Activated CD4-positive, alpha-beta memory T cell treated with anti-CD3 and anti-CD28 coated beads for 36 hours (primary cell): ENCODE measurements at regions not wholly inside any gene's neighbourhood (a gene's known extent, or its start where the extent isn't known, plus 50 kb on each side); places are given as distances from the start of the nearest gene placed in this dataset.
A peak's percentile ranks its signal among the peaks of the same experiment; 100 is the strongest.

ENCODE experiments used
- CTCF ChIA-PET: fragments of 350-600 bp; sonication (Branson Sonifier 250); formaldehyde crosslinking; loops from one replicate; lab custom pipeline; 2021; ENCODE audit warnings: antibody characterized with exemption, inconsistent platforms; lab: Charles Lee
- POLR2A ChIA-PET: fragments of 350-600 bp; sonication (Branson Sonifier 250); formaldehyde crosslinking; loops from one replicate; lab custom pipeline; 2021; ENCODE audit warnings: antibody characterized with exemption; lab: Charles Lee
- DNase-seq: peaks from one replicate; pipeline ENCODE4 v3.0.0-alpha.2; 2020
- H3K27ac Mint-ChIP-seq: one replicate; pipeline ENCODE4 v1.8.0; 2021; ENCODE audit warnings: mixed read lengths
- H3K27me3 Mint-ChIP-seq: one replicate; pipeline ENCODE4 v1.8.0; 2021; ENCODE audit warnings: mixed read lengths
- H3K36me3 Mint-ChIP-seq: one replicate; pipeline ENCODE4 v1.8.0; 2021; ENCODE audit warnings: mixed read lengths
- H3K4me1 Mint-ChIP-seq: one replicate; pipeline ENCODE4 v1.8.0; 2021; ENCODE audit warnings: low read depth, mixed read lengths
- H3K4me3 Mint-ChIP-seq: one replicate; pipeline ENCODE4 v1.8.0; 2021; ENCODE audit warnings: mild to moderate bottlenecking, mixed read lengths
- H3K9me3 Mint-ChIP-seq: one replicate; pipeline ENCODE4 v1.8.0; 2021; ENCODE audit warnings: mixed read lengths
- intact Hi-C: fragments of 100-400 bp; cut with micrococcal nuclease; formaldehyde crosslinking; loops from one replicate; pipeline ENCODE4 v1.15.1; 2023

- no peak overlapping the region for H3K27ac Mint-ChIP-seq
- no peaks in the 10 kb centered on the region for H3K4me1 Mint-ChIP-seq
- CTCF ChIA-PET: no interaction called here
- peaks cover 8% of the 10 kb centered on the region for H3K9me3 Mint-ChIP-seq
- POLR2A ChIA-PET: no interaction called here
- no peak overlapping the region for H3K4me3 Mint-ChIP-seq
- no peak for DNase-seq
- no peaks in the 10 kb centered on the region for H3K36me3 Mint-ChIP-seq
- intact Hi-C loops: no loop called here
- no peaks in the 10 kb centered on the region for H3K27me3 Mint-ChIP-seq
These were observed 161.6 kb downstream of the FBXO15 start for GRCh38 chr18:73985855-73986625.

DNA sequence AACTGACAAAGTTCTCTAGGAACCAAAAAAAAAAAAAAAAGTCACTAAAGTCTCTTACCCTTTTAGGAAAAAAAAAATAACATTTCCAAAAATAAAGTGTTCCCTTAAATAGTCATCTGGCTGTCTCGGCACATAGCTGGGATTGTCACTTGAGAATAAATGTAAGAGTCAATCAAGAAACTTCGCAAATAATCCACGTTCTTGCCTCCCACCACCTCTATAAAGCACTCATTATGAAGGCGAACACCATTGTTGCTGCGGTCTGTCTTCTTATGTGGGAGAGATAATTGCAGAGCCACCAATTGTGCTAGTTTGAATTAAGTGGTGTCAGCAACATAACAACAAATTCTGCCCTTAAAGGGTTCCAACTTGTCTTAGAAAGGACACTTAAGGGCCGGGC is 163.7 kb downstream of the FBXO15 start:
- no peaks in the 10 kb centered on the region for H3K27me3 Mint-ChIP-seq
- no peak overlapping the region for H3K27ac Mint-ChIP-seq
- intact Hi-C loops: no loop called here
- no peak overlapping the region for H3K4me3 Mint-ChIP-seq
- DNase-seq: no peak
- no peaks in the 10 kb centered on the region for H3K36me3 Mint-ChIP-seq
- ChIA-PET CTCF (no interaction called here), POLR2A (no interaction called here)
- H3K9me3 Mint-ChIP-seq: peaks cover 8% of the 10 kb centered on the region
- H3K4me1 Mint-ChIP-seq: no peaks in the 10 kb centered on the region

GRCh38 chr18:73983496-73983895 is 164.1 kb downstream of the FBXO15 start:
- H3K4me1 Mint-ChIP-seq: no peaks in the 10 kb centered on the region
- CTCF ChIA-PET: no interaction called here
- no peak for DNase-seq
- intact Hi-C loops: no loop called here
- H3K27me3 Mint-ChIP-seq: no peaks in the 10 kb centered on the region
- peaks cover 8% of the 10 kb centered on the region for H3K9me3 Mint-ChIP-seq
- no peaks in the 10 kb centered on the region for H3K36me3 Mint-ChIP-seq
- H3K4me3 Mint-ChIP-seq: no peak overlapping the region
- H3K27ac Mint-ChIP-seq: no peak overlapping the region
- POLR2A ChIA-PET: no interaction called here

DNA sequence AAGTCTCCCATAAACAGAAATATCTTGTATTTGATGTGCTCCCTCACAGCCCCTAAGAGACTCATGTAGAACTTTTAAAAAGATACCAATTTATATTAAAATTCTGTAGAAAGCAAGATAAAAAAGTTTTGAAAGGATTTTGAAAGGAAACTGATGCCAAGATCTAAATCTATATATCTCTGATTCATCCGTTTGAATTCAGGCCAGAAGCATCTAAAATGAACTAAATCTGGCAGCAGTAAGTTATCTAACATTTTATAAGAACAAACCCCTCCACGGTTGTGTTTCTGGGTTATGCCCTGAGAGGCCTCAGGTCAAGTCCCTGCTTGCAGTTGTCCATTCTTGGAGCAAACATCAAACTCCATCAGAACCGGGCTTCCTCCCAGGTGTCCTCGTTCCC is 165.8 kb downstream of the FBXO15 start:
- intact Hi-C loops: no loop called here
- POLR2A ChIA-PET: no interaction called here

GRCh38 chr18:73980289-73980979 is 167.2 kb downstream of the FBXO15 start:
- H3K4me3 Mint-ChIP-seq: no peak overlapping the region
- ChIA-PET POLR2A (no interaction called here), CTCF (no interaction called here)
- intact Hi-C loops: no loop called here
- H3K36me3 Mint-ChIP-seq: no peaks in the 10 kb centered on the region
- H3K4me1 Mint-ChIP-seq: no peaks in the 10 kb centered on the region
- no peaks in the 10 kb centered on the region for H3K27me3 Mint-ChIP-seq
- no peak overlapping the region for H3K27ac Mint-ChIP-seq
- no peaks in the 10 kb centered on the region for H3K9me3 Mint-ChIP-seq
- no peak for DNase-seq

More for the DNA sequence above, 165.8 kb downstream of the FBXO15 start:
- no peaks in the 10 kb centered on the region for H3K36me3 Mint-ChIP-seq
- H3K4me3 Mint-ChIP-seq: no peak overlapping the region
- no peak for DNase-seq
- H3K27ac Mint-ChIP-seq: no peak overlapping the region
- H3K9me3 Mint-ChIP-seq: no peaks in the 10 kb centered on the region
- no peaks in the 10 kb centered on the region for H3K4me1 Mint-ChIP-seq
- CTCF ChIA-PET: no interaction called here
- no peaks in the 10 kb centered on the region for H3K27me3 Mint-ChIP-seq

DNA sequence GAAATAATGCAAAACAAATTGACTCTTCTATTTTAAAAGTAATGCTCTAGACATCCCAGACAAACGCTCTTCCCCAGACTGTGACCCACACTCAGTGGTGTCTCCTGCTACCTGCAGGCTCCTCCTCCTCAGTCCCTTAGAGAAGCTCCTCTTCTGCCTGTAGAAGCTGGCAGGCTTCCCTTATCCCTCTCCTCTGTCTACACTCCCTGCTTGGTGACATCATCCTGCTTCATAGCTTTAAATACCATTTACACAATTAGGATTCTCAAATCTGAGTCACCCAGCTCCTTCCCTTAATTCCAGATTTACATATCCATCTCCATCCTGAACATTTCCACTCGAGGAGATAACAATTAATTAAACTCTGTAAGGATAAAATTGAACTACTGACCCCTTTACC is 167.9 kb downstream of the FBXO15 start:
- no peaks in the 10 kb centered on the region for H3K27me3 Mint-ChIP-seq
- H3K36me3 Mint-ChIP-seq: no peaks in the 10 kb centered on the region
- H3K27ac Mint-ChIP-seq: no peak overlapping the region
- ChIA-PET POLR2A (no interaction called here), CTCF (no interaction called here)
- intact Hi-C loops: no loop called here
- no peaks in the 10 kb centered on the region for H3K4me1 Mint-ChIP-seq
- DNase-seq: no peak
- no peak overlapping the region for H3K4me3 Mint-ChIP-seq
- H3K9me3 Mint-ChIP-seq: no peaks in the 10 kb centered on the region

- DNase-seq: no peak
- Mint-ChIP-seq H3K4me1 (no peaks in the 10 kb centered on the region), H3K27me3 (peaks cover 8% of the 10 kb centered on the region), H3K36me3 (no peaks in the 10 kb centered on the region), H3K4me3 (no peak overlapping the region), H3K9me3 (no peaks in the 10 kb centered on the region), H3K27ac (no peak overlapping the region)
- intact Hi-C loops: no loop called here
- CTCF ChIA-PET: no interaction called here
- POLR2A ChIA-PET: no interaction called here
These were observed 171.2 kb downstream of the FBXO15 start for GRCh38 chr18:73976433-73976832.

DNA sequence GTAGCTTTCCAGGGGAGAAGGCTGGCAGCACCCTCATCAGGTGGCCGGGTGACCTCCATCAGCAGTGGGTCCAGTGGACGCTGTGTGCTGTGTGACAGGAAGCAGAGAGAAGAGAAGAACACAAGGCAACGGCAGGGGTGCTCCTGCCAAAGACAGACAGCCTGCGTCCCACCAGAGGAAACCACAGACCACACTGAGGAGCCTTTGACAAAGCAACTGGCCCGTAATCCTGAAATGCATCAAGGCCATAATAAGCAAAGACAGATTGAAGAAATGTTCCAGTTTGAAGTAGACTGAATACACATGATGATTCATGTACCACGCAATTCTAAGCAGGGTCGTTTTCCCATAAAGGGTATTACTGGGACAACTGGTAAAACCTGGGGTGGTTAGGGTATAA is 172.4 kb downstream of the FBXO15 start:
- peak; percentile 26 for DNase-seq
- no peak overlapping the region for H3K27ac Mint-ChIP-seq
- H3K4me3 Mint-ChIP-seq: no peak overlapping the region

GRCh38 chr18:73973972-73974371 is 173.7 kb downstream of the FBXO15 start:
- no peaks in the 10 kb centered on the region for H3K36me3 Mint-ChIP-seq
- peaks cover 8% of the 10 kb centered on the region for H3K27me3 Mint-ChIP-seq
- H3K4me1 Mint-ChIP-seq: no peaks in the 10 kb centered on the region
- DNase-seq: no peak
- intact Hi-C loops: no loop called here
- no peak overlapping the region for H3K27ac Mint-ChIP-seq
- ChIA-PET CTCF (no interaction called here), POLR2A (no interaction called here)
- no peak overlapping the region for H3K4me3 Mint-ChIP-seq
- no peaks in the 10 kb centered on the region for H3K9me3 Mint-ChIP-seq

More for the DNA sequence above, 172.4 kb downstream of the FBXO15 start:
- ChIA-PET CTCF (no interaction called here), POLR2A (no interaction called here)
- intact Hi-C loops: no loop called here
- Mint-ChIP-seq H3K4me1 (no peaks in the 10 kb centered on the region), H3K9me3 (no peaks in the 10 kb centered on the region), H3K27me3 (peaks cover 8% of the 10 kb centered on the region), H3K36me3 (no peaks in the 10 kb centered on the region)

- Mint-ChIP-seq H3K4me3 (no peak overlapping the region), H3K27ac (no peak overlapping the region), H3K27me3 (no peaks in the 10 kb centered on the region), H3K4me1 (no peaks in the 10 kb centered on the region), H3K9me3 (peaks cover 2% of the 10 kb centered on the region), H3K36me3 (no peaks in the 10 kb centered on the region)
- ChIA-PET CTCF (interaction anchor here (0.5 kb wide), 1 partner anchor 44 kb away, joined by 4 read pairs; no protein-coding TSS in a partner anchor), POLR2A (no interaction called here)
- intact Hi-C loops: no loop called here
- no peak for DNase-seq
These were observed 180.7 kb downstream of the FBXO15 start for GRCh38 chr18:73966954-73967353.

DNA sequence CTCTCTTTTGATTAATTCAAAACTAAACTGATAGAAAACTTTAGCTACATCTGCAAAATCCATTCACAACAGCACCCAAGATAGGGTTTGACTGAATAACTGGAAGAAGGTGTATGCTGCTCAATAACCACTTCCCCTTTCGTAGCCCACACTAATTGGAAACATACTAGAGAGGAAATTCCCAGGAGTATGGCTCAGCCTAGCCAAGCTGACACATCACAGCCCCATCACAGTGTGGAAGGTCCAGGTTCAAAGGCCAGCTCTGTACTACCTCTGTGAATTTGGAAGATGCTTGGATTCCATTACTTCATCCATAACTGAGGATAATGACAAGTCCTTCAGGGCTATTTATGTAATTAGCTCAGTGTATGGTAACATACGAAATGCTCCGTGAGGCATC is 185.4 kb downstream of the FBXO15 start:
- peaks cover 2% of the 10 kb centered on the region for H3K27me3 Mint-ChIP-seq
- POLR2A ChIA-PET: no interaction called here
- no peak for DNase-seq
- CTCF ChIA-PET: interaction anchor here (0.6 kb wide), 1 partner anchor 8 kb away, joined by 3 read pairs; no protein-coding TSS in a partner anchor
- intact Hi-C loops: no loop called here
- peaks cover 2% of the 10 kb centered on the region for H3K9me3 Mint-ChIP-seq
- H3K27ac Mint-ChIP-seq: no peak overlapping the region
- no peaks in the 10 kb centered on the region for H3K36me3 Mint-ChIP-seq
- H3K4me1 Mint-ChIP-seq: no peaks in the 10 kb centered on the region
- H3K4me3 Mint-ChIP-seq: no peak overlapping the region

DNA sequence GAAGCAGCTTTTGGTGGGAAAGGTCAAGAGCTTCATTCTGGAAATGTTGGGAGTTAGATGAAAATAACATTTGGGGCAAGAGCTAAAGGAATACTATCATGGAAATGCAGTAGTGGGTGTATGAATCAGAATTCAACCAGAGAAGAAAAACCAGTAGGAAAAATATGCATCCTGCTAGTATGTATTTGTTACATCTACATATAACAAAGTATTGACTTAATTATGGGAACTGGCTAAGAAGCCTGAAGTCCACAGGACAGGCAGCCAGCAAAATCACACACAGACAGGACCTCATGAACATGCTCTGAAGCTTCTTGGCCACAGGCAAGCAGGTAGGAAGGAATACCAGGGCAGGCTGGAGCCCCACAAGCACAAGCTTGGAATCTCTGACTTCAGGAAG is 185.8 kb downstream of the FBXO15 start:
- H3K36me3 Mint-ChIP-seq: no peaks in the 10 kb centered on the region
- CTCF ChIA-PET: no interaction called here
- no peak for DNase-seq
- no peak overlapping the region for H3K27ac Mint-ChIP-seq
- POLR2A ChIA-PET: no interaction called here
- intact Hi-C loops: no loop called here
- H3K4me3 Mint-ChIP-seq: no peak overlapping the region
- no peaks in the 10 kb centered on the region for H3K4me1 Mint-ChIP-seq
- H3K27me3 Mint-ChIP-seq: peaks cover 2% of the 10 kb centered on the region
- H3K9me3 Mint-ChIP-seq: peaks cover 2% of the 10 kb centered on the region

DNA sequence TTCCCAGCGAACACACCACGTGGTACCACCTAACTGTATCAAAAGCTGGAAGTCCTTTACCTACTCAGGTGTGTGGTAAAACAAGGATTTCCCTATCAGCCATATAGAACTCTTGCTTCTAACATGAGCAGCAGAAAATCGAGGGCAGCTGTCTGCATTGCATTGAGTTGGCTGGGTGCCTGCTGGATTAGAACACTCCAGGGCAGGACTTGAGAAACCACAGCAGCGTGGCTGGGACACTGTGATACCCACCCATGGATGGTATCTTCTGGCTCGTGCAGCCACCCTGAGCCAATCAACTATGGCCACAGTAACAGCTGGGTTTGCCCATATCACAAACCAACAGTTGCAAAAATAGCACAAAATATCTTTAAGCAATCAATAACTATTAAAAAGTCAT is 188.3 kb downstream of the FBXO15 start:
- CTCF ChIA-PET: no interaction called here
- Mint-ChIP-seq H3K27me3 (peaks cover 2% of the 10 kb centered on the region), H3K4me1 (no peaks in the 10 kb centered on the region), H3K36me3 (no peaks in the 10 kb centered on the region), H3K9me3 (no peaks in the 10 kb centered on the region), H3K4me3 (no peak overlapping the region), H3K27ac (no peak overlapping the region)
- POLR2A ChIA-PET: no interaction called here
- DNase-seq: no peak
- intact Hi-C loops: no loop called here
